Choroid plexus epithelial cell (primary cell): ENCODE measurements at regions not wholly inside any gene's neighbourhood (a gene's known extent, or its start where the extent isn't known, plus 50 kb on each side); places are given as distances from the start of the nearest gene placed in this dataset.

Experiments
- DNase-seq: peaks from one replicate; pipeline ENCODE4 v3.0.0-alpha.2; 2010; ENCODE audit warnings: low read depth
- H3K4me3 ChIP-seq: 2 replicates; pipeline ENCODE4 v1.5.1; 2011; ENCODE audit warnings: low read depth, mild to moderate bottlenecking, control low read depth, low read length, moderate library complexity
- TF ChIP-seq, protein P1 (sequence below): conservative IDR thresholded peaks from 2 replicates; pipeline ENCODE4 v1.5.1; 2011; ENCODE audit warnings: low read depth, mild to moderate bottlenecking, control low read depth, inconsistent platforms, low read length, moderate library complexity

DNA sequence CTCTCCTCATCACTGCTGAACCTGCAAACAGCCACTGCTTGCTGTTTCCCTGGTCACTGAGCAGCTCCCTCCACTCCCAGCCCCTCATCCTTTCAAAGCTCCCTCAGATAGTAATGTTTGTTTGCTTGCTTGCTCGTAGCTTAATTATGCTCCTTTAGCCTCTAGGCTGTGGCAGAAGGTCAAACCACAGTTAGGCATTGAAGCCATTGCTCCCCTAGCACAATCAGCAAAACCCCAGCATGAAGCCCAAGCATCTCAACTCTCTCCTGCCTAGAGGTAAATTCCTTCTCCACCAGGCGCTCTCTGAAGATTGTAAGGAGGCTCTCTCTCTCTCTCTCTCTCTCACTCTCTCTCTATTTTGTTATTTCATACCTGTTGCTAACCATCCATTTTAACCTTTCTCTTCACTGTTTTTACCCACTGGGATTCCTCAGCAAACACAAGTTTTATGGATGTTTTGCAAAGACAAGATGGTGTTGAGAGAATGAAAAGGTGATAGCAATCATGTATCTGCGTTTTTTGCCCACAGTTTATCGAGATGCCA, 135.9 kb upstream of the HNRNPA3 start:
- TF ChIP-seq, protein P1, sequence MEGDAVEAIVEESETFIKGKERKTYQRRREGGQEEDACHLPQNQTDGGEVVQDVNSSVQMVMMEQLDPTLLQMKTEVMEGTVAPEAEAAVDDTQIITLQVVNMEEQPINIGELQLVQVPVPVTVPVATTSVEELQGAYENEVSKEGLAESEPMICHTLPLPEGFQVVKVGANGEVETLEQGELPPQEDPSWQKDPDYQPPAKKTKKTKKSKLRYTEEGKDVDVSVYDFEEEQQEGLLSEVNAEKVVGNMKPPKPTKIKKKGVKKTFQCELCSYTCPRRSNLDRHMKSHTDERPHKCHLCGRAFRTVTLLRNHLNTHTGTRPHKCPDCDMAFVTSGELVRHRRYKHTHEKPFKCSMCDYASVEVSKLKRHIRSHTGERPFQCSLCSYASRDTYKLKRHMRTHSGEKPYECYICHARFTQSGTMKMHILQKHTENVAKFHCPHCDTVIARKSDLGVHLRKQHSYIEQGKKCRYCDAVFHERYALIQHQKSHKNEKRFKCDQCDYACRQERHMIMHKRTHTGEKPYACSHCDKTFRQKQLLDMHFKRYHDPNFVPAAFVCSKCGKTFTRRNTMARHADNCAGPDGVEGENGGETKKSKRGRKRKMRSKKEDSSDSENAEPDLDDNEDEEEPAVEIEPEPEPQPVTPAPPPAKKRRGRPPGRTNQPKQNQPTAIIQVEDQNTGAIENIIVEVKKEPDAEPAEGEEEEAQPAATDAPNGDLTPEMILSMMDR = no peak
- DNase-seq = no peak
- no peak overlapping the region for H3K4me3 ChIP-seq

DNA sequence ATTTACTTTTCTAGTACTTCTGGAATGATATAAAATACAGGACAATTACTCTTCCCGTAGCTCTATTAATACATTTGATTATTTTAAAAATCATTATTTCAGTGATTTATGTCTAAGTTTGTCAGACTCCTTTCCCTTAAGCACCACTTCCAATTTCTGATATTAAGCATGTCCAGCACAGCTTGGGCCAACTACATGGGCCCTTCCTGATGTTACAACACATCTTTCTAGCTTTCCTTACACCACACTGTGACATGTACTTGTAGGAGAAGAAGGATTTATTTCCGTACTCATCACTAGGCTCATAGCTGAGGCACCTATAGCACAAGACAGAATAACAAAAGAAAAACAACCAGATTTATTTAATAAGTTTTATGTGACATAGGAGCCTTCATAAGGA, 134.8 kb upstream of the HNRNPA3 start:
- TF ChIP-seq, protein P1 = no peak
- no peak for DNase-seq
- H3K4me3 ChIP-seq = no peak overlapping the region

DNA sequence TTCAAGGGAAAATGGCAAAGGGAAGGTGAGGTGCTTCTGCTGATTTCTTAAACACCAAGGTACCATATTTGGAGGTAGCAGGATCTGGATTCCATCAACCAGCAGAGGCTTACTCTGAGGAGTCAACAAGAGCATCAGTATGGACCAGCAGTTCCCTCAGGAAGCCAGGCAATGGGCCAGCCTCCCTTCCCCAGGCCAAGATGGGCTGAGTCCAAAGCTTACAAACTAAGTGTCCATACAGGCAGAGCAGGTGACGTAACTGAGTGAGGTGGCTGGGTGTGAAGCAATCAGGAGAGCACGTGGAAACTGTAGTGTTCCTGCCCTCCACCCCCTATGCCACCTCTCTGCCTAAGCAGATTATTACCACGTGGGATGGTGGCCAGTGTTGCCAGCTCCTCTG, 134.2 kb upstream of the HNRNPA3 start:
- peak; percentile 4 for DNase-seq
- no peak overlapping the region for H3K4me3 ChIP-seq
- TF ChIP-seq, protein P1 = no peak

DNA sequence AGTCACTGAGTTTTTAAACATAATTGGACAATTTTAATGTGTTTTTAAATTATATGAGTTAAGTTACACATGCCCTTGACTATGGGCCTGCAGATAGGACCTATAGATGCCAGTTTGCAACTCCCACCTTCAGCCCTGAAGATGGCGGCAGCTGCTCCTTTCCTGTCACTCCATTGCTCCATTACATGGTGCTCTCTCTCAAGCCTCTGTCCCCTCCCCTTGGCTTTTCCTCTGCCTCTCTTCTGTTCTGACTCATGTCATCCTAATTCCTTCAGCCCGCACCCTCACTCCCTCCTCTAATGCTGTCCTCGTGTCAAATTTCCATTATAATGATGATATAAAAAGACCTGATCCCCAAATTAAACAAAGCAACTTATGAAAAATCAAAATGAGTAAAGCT, 133.7 kb upstream of the HNRNPA3 start:
- DNase-seq = no peak
- H3K4me3 ChIP-seq = no peak overlapping the region
- TF ChIP-seq, protein P1 = no peak

DNA sequence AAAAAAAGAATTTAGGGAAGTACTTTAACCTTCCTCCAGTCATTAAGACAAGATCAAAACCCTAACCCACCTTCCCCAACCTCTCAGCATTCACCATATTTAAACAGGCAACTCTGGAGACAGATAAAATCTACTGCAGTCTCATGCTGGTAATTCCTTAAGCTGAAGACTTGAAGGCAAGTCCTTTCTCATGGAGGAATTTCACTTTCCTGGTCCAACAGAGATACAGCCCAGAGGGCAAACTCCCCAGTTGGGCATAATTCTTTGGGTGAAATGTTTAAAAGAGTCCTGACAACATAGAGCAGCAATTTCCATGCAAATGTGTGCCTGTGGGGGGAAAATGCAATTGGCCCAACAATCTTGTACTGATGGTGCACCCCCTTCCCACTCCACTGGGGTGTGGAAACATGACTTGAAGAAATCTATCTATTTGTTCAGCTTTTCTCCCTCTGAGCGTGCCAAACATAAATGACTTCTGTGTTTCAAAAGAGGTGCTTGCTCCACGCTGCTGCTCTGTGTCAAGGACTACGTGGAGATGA, 131.8 kb upstream of the HNRNPA3 start:
- TF ChIP-seq, protein P1 = no peak
- H3K4me3 ChIP-seq = no peak overlapping the region
- DNase-seq = no peak

DNA sequence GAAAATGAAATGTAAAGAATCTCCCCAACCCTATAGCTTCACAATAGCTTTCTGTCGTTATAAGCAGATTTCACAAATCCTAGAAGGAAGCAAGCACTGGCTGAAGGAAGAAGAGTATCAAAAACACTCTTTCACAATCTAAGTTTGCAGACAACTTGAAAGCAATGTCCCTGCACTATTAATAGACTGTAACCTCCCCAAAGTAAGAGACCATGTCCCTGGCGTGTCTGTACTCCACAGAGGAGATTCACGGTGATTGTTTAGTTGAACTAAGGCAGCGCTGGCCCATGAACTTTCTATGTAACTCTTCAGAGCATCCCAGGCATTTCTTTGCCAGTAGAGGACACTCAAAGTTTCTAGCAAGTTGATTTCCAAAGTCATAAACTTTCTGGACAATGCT, 128.0 kb upstream of the HNRNPA3 start:
- H3K4me3 ChIP-seq = no peak overlapping the region
- TF ChIP-seq, protein P1 = no peak
- DNase-seq = no peak

DNA sequence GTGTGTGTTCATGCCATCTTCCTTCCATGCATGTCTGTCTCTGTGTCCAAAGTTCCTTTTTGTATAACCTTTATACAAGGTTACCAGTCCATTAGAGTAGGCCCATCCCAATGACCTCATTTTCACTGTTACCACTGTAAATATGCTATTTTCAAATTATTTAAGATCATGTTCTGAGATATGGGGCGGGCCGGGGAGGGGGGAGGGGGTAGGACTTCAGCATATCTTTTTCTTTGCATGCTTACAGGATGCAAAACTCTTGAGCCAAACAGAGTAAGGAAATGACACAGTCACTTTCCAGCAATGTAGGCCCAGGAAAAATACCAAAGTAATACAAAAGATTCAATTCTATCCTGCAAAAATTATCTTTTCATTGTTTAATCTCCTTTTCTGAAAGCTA, 124.1 kb upstream of the HNRNPA3 start:
- TF ChIP-seq, protein P1 = no peak
- H3K4me3 ChIP-seq = no peak overlapping the region
- no peak for DNase-seq
